ENCODE measurements at regions not wholly inside any gene's neighbourhood (a gene's known extent, or its start where the extent isn't known, plus 50 kb on each side); places are given as distances from the start of the nearest gene placed in this dataset.

DNA sequence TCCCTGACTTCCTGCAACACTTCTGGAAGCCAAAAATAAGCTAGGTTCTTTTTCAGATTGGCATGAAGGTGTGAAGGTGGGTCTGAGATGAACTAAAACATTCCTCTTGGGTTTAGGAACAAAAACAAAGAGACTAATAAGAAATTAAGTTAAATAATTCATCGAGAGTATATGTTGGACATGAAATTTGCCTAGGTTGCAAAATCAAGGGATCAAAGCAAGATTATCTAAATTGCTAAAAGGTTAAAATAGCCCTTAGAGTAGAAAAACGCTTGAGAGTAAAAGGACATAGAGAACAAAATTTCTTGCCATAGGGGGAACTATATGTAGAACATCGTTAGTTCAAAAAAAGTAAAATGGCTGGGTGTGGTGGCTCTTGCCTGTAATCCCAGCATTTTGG lies 845.9 kb upstream of the NXPH2 start:
- WGBS: 78% methylated on average over 3 of the region's 3 CpGs
- Histone ChIP-seq H3K9me3 (ENCODE audit: control insufficient read depth in 4 of 4, low read length in 3 of 4) (no peaks in the 10 kb centered on the region), H3K4me1 (ENCODE audit: control insufficient read depth in 4 of 4, insufficient read depth in 4 of 4, low read length in 3 of 4) (no peaks in the 10 kb centered on the region), H3K36me3 (ENCODE audit: control insufficient read depth in 4 of 4, insufficient read depth in 3 of 4, low read depth in 1 of 4, low read length in 3 of 4) (no peaks in the 10 kb centered on the region), H3K27ac (ENCODE audit: low read depth in 1 of 2, low read length in 2 of 2) (no peak overlapping the region), H3K9ac (ENCODE audit: low read depth in 1 of 2, low read length in 2 of 2) (no peak overlapping the region), H3K4me3 (ENCODE audit: low read depth in 1 of 3, low read length in 3 of 3) (no peak overlapping the region), H3K27me3 (ENCODE audit: control insufficient read depth in 4 of 4, insufficient read depth in 4 of 4, low read length in 3 of 4) (no peaks in the 10 kb centered on the region)
- DNase-seq (ENCODE audit: low spot score): no peak
- no peak for TF ChIP-seq HNF4A (conservative IDR thresholded peaks at IDR 0.05)
- no peak for TF ChIP-seq TAF1 (conservative IDR thresholded peaks at IDR 0.05)
- TF ChIP-seq EGR1 (IDR thresholded peaks at IDR 0.05; ENCODE audit: low read depth in 2 of 2): no peak
- no peak for TF ChIP-seq NR2F2 (IDR thresholded peaks at IDR 0.05)
- TF ChIP-seq RXRA (IDR thresholded peaks at IDR 0.05): no peak
- TF ChIP-seq, protein P1, sequence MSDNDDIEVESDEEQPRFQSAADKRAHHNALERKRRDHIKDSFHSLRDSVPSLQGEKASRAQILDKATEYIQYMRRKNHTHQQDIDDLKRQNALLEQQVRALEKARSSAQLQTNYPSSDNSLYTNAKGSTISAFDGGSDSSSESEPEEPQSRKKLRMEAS (IDR thresholded peaks at IDR 0.05): no peak
- TF ChIP-seq RAD21 (IDR thresholded peaks at IDR 0.05): no peak
- TF ChIP-seq JUND (IDR thresholded peaks at IDR 0.05): no peak
- TF ChIP-seq FOXA2 (IDR thresholded peaks at IDR 0.05): no peak
- TF ChIP-seq, protein P2, sequence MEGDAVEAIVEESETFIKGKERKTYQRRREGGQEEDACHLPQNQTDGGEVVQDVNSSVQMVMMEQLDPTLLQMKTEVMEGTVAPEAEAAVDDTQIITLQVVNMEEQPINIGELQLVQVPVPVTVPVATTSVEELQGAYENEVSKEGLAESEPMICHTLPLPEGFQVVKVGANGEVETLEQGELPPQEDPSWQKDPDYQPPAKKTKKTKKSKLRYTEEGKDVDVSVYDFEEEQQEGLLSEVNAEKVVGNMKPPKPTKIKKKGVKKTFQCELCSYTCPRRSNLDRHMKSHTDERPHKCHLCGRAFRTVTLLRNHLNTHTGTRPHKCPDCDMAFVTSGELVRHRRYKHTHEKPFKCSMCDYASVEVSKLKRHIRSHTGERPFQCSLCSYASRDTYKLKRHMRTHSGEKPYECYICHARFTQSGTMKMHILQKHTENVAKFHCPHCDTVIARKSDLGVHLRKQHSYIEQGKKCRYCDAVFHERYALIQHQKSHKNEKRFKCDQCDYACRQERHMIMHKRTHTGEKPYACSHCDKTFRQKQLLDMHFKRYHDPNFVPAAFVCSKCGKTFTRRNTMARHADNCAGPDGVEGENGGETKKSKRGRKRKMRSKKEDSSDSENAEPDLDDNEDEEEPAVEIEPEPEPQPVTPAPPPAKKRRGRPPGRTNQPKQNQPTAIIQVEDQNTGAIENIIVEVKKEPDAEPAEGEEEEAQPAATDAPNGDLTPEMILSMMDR (IDR thresholded peaks at IDR 0.05; ENCODE audit: low read depth, low read length, missing input control): no peak
- TF ChIP-seq GABPA (IDR thresholded peaks at IDR 0.05 in 1 of 2, conservative IDR thresholded peaks at IDR 0.05 in 1 of 2): no peak
- TF ChIP-seq, protein P3, sequence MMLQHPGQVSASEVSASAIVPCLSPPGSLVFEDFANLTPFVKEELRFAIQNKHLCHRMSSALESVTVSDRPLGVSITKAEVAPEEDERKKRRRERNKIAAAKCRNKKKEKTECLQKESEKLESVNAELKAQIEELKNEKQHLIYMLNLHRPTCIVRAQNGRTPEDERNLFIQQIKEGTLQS (IDR thresholded peaks at IDR 0.05): no peak
- TF ChIP-seq, protein P4, sequence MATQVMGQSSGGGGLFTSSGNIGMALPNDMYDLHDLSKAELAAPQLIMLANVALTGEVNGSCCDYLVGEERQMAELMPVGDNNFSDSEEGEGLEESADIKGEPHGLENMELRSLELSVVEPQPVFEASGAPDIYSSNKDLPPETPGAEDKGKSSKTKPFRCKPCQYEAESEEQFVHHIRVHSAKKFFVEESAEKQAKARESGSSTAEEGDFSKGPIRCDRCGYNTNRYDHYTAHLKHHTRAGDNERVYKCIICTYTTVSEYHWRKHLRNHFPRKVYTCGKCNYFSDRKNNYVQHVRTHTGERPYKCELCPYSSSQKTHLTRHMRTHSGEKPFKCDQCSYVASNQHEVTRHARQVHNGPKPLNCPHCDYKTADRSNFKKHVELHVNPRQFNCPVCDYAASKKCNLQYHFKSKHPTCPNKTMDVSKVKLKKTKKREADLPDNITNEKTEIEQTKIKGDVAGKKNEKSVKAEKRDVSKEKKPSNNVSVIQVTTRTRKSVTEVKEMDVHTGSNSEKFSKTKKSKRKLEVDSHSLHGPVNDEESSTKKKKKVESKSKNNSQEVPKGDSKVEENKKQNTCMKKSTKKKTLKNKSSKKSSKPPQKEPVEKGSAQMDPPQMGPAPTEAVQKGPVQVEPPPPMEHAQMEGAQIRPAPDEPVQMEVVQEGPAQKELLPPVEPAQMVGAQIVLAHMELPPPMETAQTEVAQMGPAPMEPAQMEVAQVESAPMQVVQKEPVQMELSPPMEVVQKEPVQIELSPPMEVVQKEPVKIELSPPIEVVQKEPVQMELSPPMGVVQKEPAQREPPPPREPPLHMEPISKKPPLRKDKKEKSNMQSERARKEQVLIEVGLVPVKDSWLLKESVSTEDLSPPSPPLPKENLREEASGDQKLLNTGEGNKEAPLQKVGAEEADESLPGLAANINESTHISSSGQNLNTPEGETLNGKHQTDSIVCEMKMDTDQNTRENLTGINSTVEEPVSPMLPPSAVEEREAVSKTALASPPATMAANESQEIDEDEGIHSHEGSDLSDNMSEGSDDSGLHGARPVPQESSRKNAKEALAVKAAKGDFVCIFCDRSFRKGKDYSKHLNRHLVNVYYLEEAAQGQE (IDR thresholded peaks at IDR 0.05): no peak

DNA sequence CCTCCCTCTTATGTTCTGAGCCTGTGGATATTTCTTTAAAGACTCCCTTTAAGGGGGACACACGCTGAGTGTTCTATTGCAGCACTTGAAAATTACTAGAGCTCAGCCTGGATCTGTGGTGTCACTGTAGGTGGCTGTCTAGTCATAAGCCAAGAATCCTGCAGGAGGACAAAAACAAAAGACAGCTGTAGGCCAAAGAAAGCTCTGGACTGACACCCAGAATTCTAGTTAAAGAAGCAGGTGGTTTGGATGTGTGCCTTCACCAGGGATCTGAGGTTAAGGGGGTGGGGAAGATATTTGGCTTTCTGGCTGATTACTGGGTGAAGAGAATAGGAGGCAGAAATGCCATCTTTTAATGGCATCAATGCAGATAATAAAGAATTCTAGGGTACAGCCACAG lies 842.5 kb upstream of the NXPH2 start:
- 64% methylated on average over 1 of the region's 1 CpG for WGBS
- no peak overlapping the region for H3K9ac ChIP-seq (ENCODE audit: low read depth in 1 of 2, low read length in 2 of 2)
- H3K27ac ChIP-seq (ENCODE audit: low read depth in 1 of 2, low read length in 2 of 2): no peak overlapping the region
- H3K4me1 ChIP-seq (ENCODE audit: control insufficient read depth in 4 of 4, insufficient read depth in 4 of 4, low read length in 3 of 4): no peaks in the 10 kb centered on the region
- peaks cover 0 to 2% (median 0%) of the 10 kb centered on the region in 4 donors for H3K9me3 ChIP-seq (ENCODE audit: control insufficient read depth in 4 of 4, low read length in 3 of 4)
- H3K4me3 ChIP-seq (ENCODE audit: low read depth in 1 of 3, low read length in 3 of 3): no peak overlapping the region
- DNase-seq (ENCODE audit: low spot score): no peak
- TF ChIP-seq HNF4G (IDR thresholded peaks at IDR 0.05): no peak
- TF ChIP-seq, protein P4 (IDR thresholded peaks at IDR 0.05): no peak
- TF ChIP-seq, protein P1 (IDR thresholded peaks at IDR 0.05): no peak
- TF ChIP-seq, protein P5, sequence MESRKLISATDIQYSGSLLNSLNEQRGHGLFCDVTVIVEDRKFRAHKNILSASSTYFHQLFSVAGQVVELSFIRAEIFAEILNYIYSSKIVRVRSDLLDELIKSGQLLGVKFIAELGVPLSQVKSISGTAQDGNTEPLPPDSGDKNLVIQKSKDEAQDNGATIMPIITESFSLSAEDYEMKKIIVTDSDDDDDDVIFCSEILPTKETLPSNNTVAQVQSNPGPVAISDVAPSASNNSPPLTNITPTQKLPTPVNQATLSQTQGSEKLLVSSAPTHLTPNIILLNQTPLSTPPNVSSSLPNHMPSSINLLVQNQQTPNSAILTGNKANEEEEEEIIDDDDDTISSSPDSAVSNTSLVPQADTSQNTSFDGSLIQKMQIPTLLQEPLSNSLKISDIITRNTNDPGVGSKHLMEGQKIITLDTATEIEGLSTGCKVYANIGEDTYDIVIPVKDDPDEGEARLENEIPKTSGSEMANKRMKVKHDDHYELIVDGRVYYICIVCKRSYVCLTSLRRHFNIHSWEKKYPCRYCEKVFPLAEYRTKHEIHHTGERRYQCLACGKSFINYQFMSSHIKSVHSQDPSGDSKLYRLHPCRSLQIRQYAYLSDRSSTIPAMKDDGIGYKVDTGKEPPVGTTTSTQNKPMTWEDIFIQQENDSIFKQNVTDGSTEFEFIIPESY (IDR thresholded peaks at IDR 0.05): no peak
- TF ChIP-seq, protein P3 (IDR thresholded peaks at IDR 0.05): no peak
- no peak for TF ChIP-seq SP1 (IDR thresholded peaks at IDR 0.05)
- H3K36me3 ChIP-seq (ENCODE audit: control insufficient read depth in 4 of 4, insufficient read depth in 3 of 4, low read depth in 1 of 4, low read length in 3 of 4): no peaks in the 10 kb centered on the region
- no peaks in the 10 kb centered on the region for H3K27me3 ChIP-seq (ENCODE audit: control insufficient read depth in 4 of 4, insufficient read depth in 4 of 4, low read length in 3 of 4)

Data from liver (tissue), 8 donors.